B cell (primary cell): ENCODE measurements at regions not wholly inside any gene's neighbourhood (a gene's known extent, or its start where the extent isn't known, plus 50 kb on each side); places are given as distances from the start of the nearest gene placed in this dataset.

Source experiments
- ATAC-seq: fragments of 200-7000 bp; cut with Tn5 transposase; one replicate; pipeline ENCODE4 v1.10.0; 2021; ENCODE audit warnings: low read depth, mild to moderate bottlenecking, moderate number of reproducible peaks, moderate library complexity
- CTCF ChIA-PET: fragments of 350-600 bp; sonication (Branson Sonifier 250); formaldehyde crosslinking; loops from one replicate; lab custom pipeline; 2021; ENCODE audit warnings: antibody characterized with exemption, inconsistent platforms; lab: Charles Lee
- POLR2A ChIA-PET: fragments of 350-600 bp; sonication (Branson Sonifier 250); formaldehyde crosslinking; loops from one replicate; lab custom pipeline; 2021; ENCODE audit warnings: antibody characterized with exemption; lab: Charles Lee
- DNase-seq: peaks from one replicate; pipeline ENCODE4 v3.0.0; 2013
- H2AFZ ChIP-seq: 2 replicates; pipeline ENCODE4 v1.6.1; 2012; ENCODE audit warnings: mild to moderate bottlenecking, low read depth, low read length; ENCODE audit not compliant: insufficient read depth, poor library complexity, severe bottlenecking
- H3K27ac ChIP-seq, 2 donors: 1 replicate in 1 of 2; 2 replicates in 1 of 2; pipeline ENCODE4 v1.5.1; 2012 to 2013; ENCODE audit warnings: low read length in 2 of 2, mild to moderate bottlenecking in 2 of 2, moderate library complexity in 1 of 2
- H3K27me3 ChIP-seq, 4 experiments: fragments of 200-600 bp in 1 of 4; sonication (generic) in 1 of 4; replicated peaks in 1 of 4; 1 replicate in 2 of 4; 2 replicates in 2 of 4; pipeline versions ENCODE4 v1.6.1 to v1.7.0; 2013 to 2016; ENCODE audit warnings: low read length in 3 of 4, mild to moderate bottlenecking in 2 of 4, mixed read lengths in 1 of 4, moderate library complexity in 1 of 4; ENCODE audit not compliant: insufficient read depth in 4 of 4, control insufficient read depth in 3 of 4; ENCODE audit errors: control extremely low read depth in 1 of 4
- H3K36me3 ChIP-seq, 2 experiments: replicated peaks in 1 of 2; 1 replicate in 1 of 2; 2 replicates in 1 of 2; pipeline versions ENCODE4 v1.6.1 to v1.7.1; 2013; ENCODE audit warnings: low read length in 1 of 2; ENCODE audit not compliant: insufficient read depth in 2 of 2, control insufficient read depth in 1 of 2; ENCODE audit errors: control extremely low read depth in 1 of 2, extremely low read depth in 1 of 2
- H3K4me1 ChIP-seq, 2 donors: fragments of 200-600 bp in 1 of 2; sonication (generic) in 1 of 2; 1 replicate in 1 of 2; 2 replicates in 1 of 2; pipeline versions ENCODE4 v1.5.1 to v1.6.1; 2013 to 2017; ENCODE audit warnings: low read length in 2 of 2; ENCODE audit not compliant: control insufficient read depth in 2 of 2, insufficient read depth in 2 of 2
- H3K4me2 ChIP-seq: replicated peaks from 2 replicates; pipeline ENCODE3; 2012; ENCODE audit warnings: mild to moderate bottlenecking, low read depth, low read length; ENCODE audit not compliant: poor library complexity, severe bottlenecking
- H3K4me3 ChIP-seq, 5 experiments: fragments of 200-600 bp in 1 of 5; sonication (generic) in 1 of 5; 1 replicate in 3 of 5; 2 replicates in 2 of 5; pipeline versions ENCODE4 v1.5.1 to v1.7.0; 2011 to 2016; ENCODE audit warnings: low read length in 4 of 5, mild to moderate bottlenecking in 4 of 5, low read depth in 2 of 5, control low read depth in 1 of 5, moderate library complexity in 1 of 5; ENCODE audit not compliant: insufficient read depth in 1 of 5; ENCODE audit errors: control extremely low read depth in 1 of 5, extremely low read depth in 1 of 5
- H3K79me2 ChIP-seq: fragments of 200-600 bp; sonication (generic); one replicate; pipeline ENCODE4 v1.6.0; 2016; ENCODE audit warnings: low read length; ENCODE audit not compliant: control insufficient read depth, insufficient read depth
- H3K9ac ChIP-seq: fragments of 200-600 bp; sonication (generic); 2 replicates; pipeline ENCODE4 v1.6.1; 2017; ENCODE audit warnings: mild to moderate bottlenecking, low read length, moderate library complexity
- H3K9me3 ChIP-seq, 3 donors: one replicate each; pipeline versions ENCODE4 v1.6.1 to v1.7.1; 2013; ENCODE audit warnings: low read length in 2 of 3; ENCODE audit not compliant: control insufficient read depth in 2 of 3, insufficient read depth in 1 of 3; ENCODE audit errors: control extremely low read depth in 1 of 3
- H4K20me1 ChIP-seq: 2 replicates; pipeline ENCODE4 v1.6.0; 2012; ENCODE audit warnings: mild to moderate bottlenecking, low read length; ENCODE audit not compliant: insufficient read depth, control insufficient read depth, poor library complexity, severe bottlenecking
- H3K27ac Mint-ChIP-seq: one replicate; pipeline ENCODE4 v1.8.0; 2021; ENCODE audit warnings: mixed read lengths
- H3K27me3 Mint-ChIP-seq: one replicate; pipeline ENCODE4 v1.8.0; 2021; ENCODE audit warnings: mixed read lengths
- H3K4me1 Mint-ChIP-seq: one replicate; pipeline ENCODE4 v1.8.0; 2021; ENCODE audit warnings: mixed read lengths
- H3K4me3 Mint-ChIP-seq: one replicate; pipeline ENCODE4 v1.8.0; 2021; ENCODE audit warnings: mixed read lengths
- H3K9me3 Mint-ChIP-seq: one replicate; pipeline ENCODE4 v1.8.0; 2022; ENCODE audit warnings: mixed read lengths; ENCODE audit not compliant: insufficient read depth
- EZH2 ChIP-seq: IDR thresholded peaks from 2 replicates; pipeline ENCODE4 v1.6.1; 2012; ENCODE audit warnings: borderline replicate concordance, low read depth, mild to moderate bottlenecking, moderate library complexity, low read length; ENCODE audit not compliant: insufficient read depth, poor library complexity, severe bottlenecking
- WGBS: methylation state at CpG from one replicate; pipeline ENCODE4 v1.1.5; 2013; ENCODE audit warnings: missing lambda C conversion rate; ENCODE audit not compliant: insufficient coverage; 5-methylcytosine and 5-hydroxymethylcytosine counted together
- intact Hi-C: fragments of 100-400 bp; cut with micrococcal nuclease; formaldehyde crosslinking; loops from one replicate; pipeline ENCODE4 v1.10.0; 2022
- TF ChIP-seq, protein P1 (sequence below): fragments of 200-600 bp; IDR thresholded peaks from one replicate; pipeline ENCODE4 v1.8.0; 2022; ENCODE audit warnings: antibody characterized with exemption, mild to moderate bottlenecking

DNA sequence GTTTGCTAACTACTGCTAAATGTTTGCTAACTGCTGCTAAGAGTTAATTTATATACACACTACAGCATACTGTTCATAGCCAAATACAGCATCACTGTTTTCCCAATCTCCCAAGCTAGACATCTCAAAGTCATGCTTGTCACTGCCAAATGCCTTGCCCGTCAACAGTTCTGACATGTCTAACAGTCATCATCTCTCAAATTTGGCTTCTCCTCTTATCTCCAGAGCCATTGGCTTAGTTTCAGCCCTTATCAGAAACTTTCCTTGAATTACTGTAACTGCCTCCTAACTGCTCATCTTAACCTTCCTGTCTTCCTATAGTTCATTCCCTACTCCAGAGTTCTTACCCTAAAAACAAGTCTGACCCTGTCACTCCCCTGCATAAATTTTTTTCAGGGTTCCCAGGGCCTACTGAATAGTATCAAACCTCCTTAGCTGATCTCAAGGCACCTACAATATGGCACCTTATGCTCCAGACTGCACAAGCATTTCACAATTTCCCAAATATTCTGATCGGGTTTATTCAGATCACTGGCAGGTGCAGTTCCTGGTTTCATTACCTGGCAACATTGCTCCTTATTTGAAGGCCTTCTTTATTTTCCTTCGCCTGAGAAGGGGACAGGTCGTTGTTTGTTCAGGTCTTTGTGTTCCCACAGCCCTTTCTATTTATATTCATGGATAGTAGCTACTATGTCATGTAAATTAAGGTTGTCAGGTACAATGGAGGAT is 55.9 kb upstream of the ANKRD55 start:
- intact Hi-C loops, result no loop called here
- Histone ChIP-seq H4K20me1 (no peaks in the 10 kb centered on the region), H3K36me3 (no peaks in the 10 kb centered on the region), H2AFZ (no peak overlapping the region), H3K4me1 (peaks cover 0 to 4% of the 10 kb centered on the region in 2 donors), H3K27ac (no peak overlapping the region), H3K4me2 (no peak overlapping the region), H3K79me2 (no peaks in the 10 kb centered on the region), H3K4me3 (no peak overlapping the region), H3K27me3 (no peaks in the 10 kb centered on the region), H3K9me3 (peaks cover 0 to 1% (median 0%) of the 10 kb centered on the region in 3 donors), H3K9ac (no peak overlapping the region)
- ChIA-PET CTCF (interaction anchor here (1.1 to 1.2 kb wide), 2 partner anchors 23 to 27 kb away, joined by 3 read pairs; no protein-coding TSS in a partner anchor), POLR2A (interaction anchor here (0.7 kb wide), 1 partner anchor 17 kb away, joined by 4 read pairs; no protein-coding TSS in a partner anchor)
- TF ChIP-seq, protein P1, sequence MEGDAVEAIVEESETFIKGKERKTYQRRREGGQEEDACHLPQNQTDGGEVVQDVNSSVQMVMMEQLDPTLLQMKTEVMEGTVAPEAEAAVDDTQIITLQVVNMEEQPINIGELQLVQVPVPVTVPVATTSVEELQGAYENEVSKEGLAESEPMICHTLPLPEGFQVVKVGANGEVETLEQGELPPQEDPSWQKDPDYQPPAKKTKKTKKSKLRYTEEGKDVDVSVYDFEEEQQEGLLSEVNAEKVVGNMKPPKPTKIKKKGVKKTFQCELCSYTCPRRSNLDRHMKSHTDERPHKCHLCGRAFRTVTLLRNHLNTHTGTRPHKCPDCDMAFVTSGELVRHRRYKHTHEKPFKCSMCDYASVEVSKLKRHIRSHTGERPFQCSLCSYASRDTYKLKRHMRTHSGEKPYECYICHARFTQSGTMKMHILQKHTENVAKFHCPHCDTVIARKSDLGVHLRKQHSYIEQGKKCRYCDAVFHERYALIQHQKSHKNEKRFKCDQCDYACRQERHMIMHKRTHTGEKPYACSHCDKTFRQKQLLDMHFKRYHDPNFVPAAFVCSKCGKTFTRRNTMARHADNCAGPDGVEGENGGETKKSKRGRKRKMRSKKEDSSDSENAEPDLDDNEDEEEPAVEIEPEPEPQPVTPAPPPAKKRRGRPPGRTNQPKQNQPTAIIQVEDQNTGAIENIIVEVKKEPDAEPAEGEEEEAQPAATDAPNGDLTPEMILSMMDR, result no peak
- no peak for TF ChIP-seq EZH2
- H3K27me3 Mint-ChIP-seq, result no peaks in the 10 kb centered on the region
- H3K27ac Mint-ChIP-seq, result no peak overlapping the region
- H3K4me1 Mint-ChIP-seq, result peaks cover 10% of the 10 kb centered on the region
- DNase-seq (no peak), ATAC-seq (no peak)
- no peaks in the 10 kb centered on the region for H3K9me3 Mint-ChIP-seq
- no peak overlapping the region for H3K4me3 Mint-ChIP-seq
- 100% methylated on average over 2 of the region's 4 CpGs for WGBS

- ChIA-PET CTCF (no interaction called here), POLR2A (no interaction called here)
- no peak overlapping the region for H3K4me3 Mint-ChIP-seq
- H3K27me3 Mint-ChIP-seq, result no peaks in the 10 kb centered on the region
- no peaks in the 10 kb centered on the region for H3K36me3 ChIP-seq
- intact Hi-C loops, result no loop called here
- H3K9me3 ChIP-seq, result no peaks in the 10 kb centered on the region
- H3K9me3 Mint-ChIP-seq, result no peaks in the 10 kb centered on the region
- peaks cover 10% of the 10 kb centered on the region for H3K4me1 Mint-ChIP-seq
- no CpG with 5 or more reads among the region's 2 CpGs for WGBS
- H3K27ac ChIP-seq, result no peak overlapping the region
- H3K4me2 ChIP-seq, result no peak overlapping the region
- no peak overlapping the region for H3K4me3 ChIP-seq
- H4K20me1 ChIP-seq, result no peaks in the 10 kb centered on the region
- H3K9ac ChIP-seq, result no peak overlapping the region
- ATAC-seq (no peak), DNase-seq (no peak)
- TF ChIP-seq, protein P1, result no peak
- no peak for TF ChIP-seq EZH2
- no peak overlapping the region for H3K27ac Mint-ChIP-seq
- no peaks in the 10 kb centered on the region for H3K79me2 ChIP-seq
- H2AFZ ChIP-seq, result no peak overlapping the region
- no peaks in the 10 kb centered on the region for H3K27me3 ChIP-seq
- peaks cover 0 to 4% of the 10 kb centered on the region in 2 donors for H3K4me1 ChIP-seq
Measured at GRCh38 chr5:56286015-56286884, 53.1 kb upstream of the ANKRD55 start.
